Duodenal mucosa (tissue), 2 donors: ENCODE measurements at regions not wholly inside any gene's neighbourhood (a gene's known extent, or its start where the extent isn't known, plus 50 kb on each side); places are given as distances from the start of the nearest gene placed in this dataset.

Experiments used
- H3K27ac ChIP-seq: one replicate; pipeline ENCODE4 v1.7.0; 2013; ENCODE audit warnings: low read depth, low read length
- H3K27me3 ChIP-seq, 2 donors: one replicate each; pipeline ENCODE4 v1.7.0; 2013; ENCODE audit warnings: low read length in 2 of 2, control low read depth in 1 of 2; ENCODE audit not compliant: insufficient read depth in 2 of 2, control insufficient read depth in 1 of 2
- H3K36me3 ChIP-seq, 2 donors: one replicate each; pipeline ENCODE4 v1.7.0; 2013; ENCODE audit warnings: low read length in 2 of 2, control low read depth in 1 of 2; ENCODE audit not compliant: insufficient read depth in 2 of 2, control insufficient read depth in 1 of 2
- H3K4me1 ChIP-seq, 2 donors: one replicate each; pipeline ENCODE4 v1.7.0; 2013; ENCODE audit warnings: low read length in 2 of 2, control low read depth in 1 of 2; ENCODE audit not compliant: insufficient read depth in 2 of 2, control insufficient read depth in 1 of 2
- H3K4me3 ChIP-seq, 2 donors: one replicate each; pipeline ENCODE4 v1.7.0; 2013; ENCODE audit warnings: low read length in 2 of 2, low read depth in 1 of 2
- H3K9ac ChIP-seq, 2 donors: one replicate each; pipeline ENCODE4 v1.7.0; 2013; ENCODE audit warnings: low read length in 2 of 2, low read depth in 1 of 2
- H3K9me3 ChIP-seq, 2 donors: one replicate each; pipeline ENCODE4 v1.7.0; 2013; ENCODE audit warnings: low read length in 2 of 2, control low read depth in 1 of 2; ENCODE audit not compliant: control insufficient read depth in 1 of 2

GRCh38 chr13:73757481-73758233 lies 376.5 kb downstream of the KLF12 start:
- no peak overlapping the region for H3K27ac ChIP-seq
- H3K9me3 ChIP-seq, result no peaks in the 10 kb centered on the region
- no peak overlapping the region for H3K4me3 ChIP-seq
- no peak overlapping the region for H3K9ac ChIP-seq
- H3K27me3 ChIP-seq, result no peaks in the 10 kb centered on the region
- no peaks in the 10 kb centered on the region for H3K4me1 ChIP-seq
- no peaks in the 10 kb centered on the region for H3K36me3 ChIP-seq

- Histone ChIP-seq H3K9me3 (no peaks in the 10 kb centered on the region), H3K27me3 (no peaks in the 10 kb centered on the region), H3K27ac (no peak overlapping the region), H3K36me3 (no peaks in the 10 kb centered on the region), H3K4me3 (no peak overlapping the region), H3K4me1 (no peaks in the 10 kb centered on the region), H3K9ac (no peak overlapping the region)
These were observed 379.4 kb downstream of the KLF12 start for GRCh38 chr13:73754727-73755292.

- Histone ChIP-seq H3K9ac (no peak overlapping the region), H3K9me3 (no peaks in the 10 kb centered on the region), H3K36me3 (no peaks in the 10 kb centered on the region), H3K27me3 (no peaks in the 10 kb centered on the region), H3K27ac (no peak overlapping the region), H3K4me1 (no peaks in the 10 kb centered on the region), H3K4me3 (no peak overlapping the region)
These were observed 380.0 kb downstream of the KLF12 start for GRCh38 chr13:73754241-73754640.

GRCh38 chr13:73751290-73751689 lies 382.9 kb downstream of the KLF12 start:
- H3K9ac ChIP-seq, result no peak overlapping the region
- no peaks in the 10 kb centered on the region for H3K4me1 ChIP-seq
- H3K9me3 ChIP-seq, result peaks cover 0 to 2% of the 10 kb centered on the region in 2 donors
- no peak overlapping the region for H3K27ac ChIP-seq
- H3K27me3 ChIP-seq, result no peaks in the 10 kb centered on the region
- H3K4me3 ChIP-seq, result no peak overlapping the region
- H3K36me3 ChIP-seq, result no peaks in the 10 kb centered on the region

GRCh38 chr13:73748404-73748803 lies 385.8 kb downstream of the KLF12 start:
- Histone ChIP-seq H3K9ac (no peak overlapping the region), H3K36me3 (no peaks in the 10 kb centered on the region), H3K4me3 (no peak overlapping the region), H3K9me3 (peaks cover 0 to 2% of the 10 kb centered on the region in 2 donors), H3K27me3 (no peaks in the 10 kb centered on the region), H3K4me1 (no peaks in the 10 kb centered on the region), H3K27ac (no peak overlapping the region)

- H3K4me1 ChIP-seq, result no peaks in the 10 kb centered on the region
- H3K36me3 ChIP-seq, result no peaks in the 10 kb centered on the region
- peaks cover 0 to 2% of the 10 kb centered on the region in 2 donors for H3K9me3 ChIP-seq
- H3K27me3 ChIP-seq, result no peaks in the 10 kb centered on the region
- H3K9ac ChIP-seq, result no peak overlapping the region
- H3K27ac ChIP-seq, result no peak overlapping the region
- no peak overlapping the region for H3K4me3 ChIP-seq
These were observed 389.0 kb downstream of the KLF12 start for GRCh38 chr13:73745190-73745589.

- no peak overlapping the region for H3K27ac ChIP-seq
- no peaks in the 10 kb centered on the region for H3K4me1 ChIP-seq
- no peak overlapping the region for H3K9ac ChIP-seq
- H3K9me3 ChIP-seq, result no peaks in the 10 kb centered on the region
- no peaks in the 10 kb centered on the region for H3K36me3 ChIP-seq
- H3K27me3 ChIP-seq, result no peaks in the 10 kb centered on the region
- H3K4me3 ChIP-seq, result no peak overlapping the region
These were observed 391.2 kb downstream of the KLF12 start for GRCh38 chr13:73742982-73743381.

GRCh38 chr13:73741742-73742141 lies 392.5 kb downstream of the KLF12 start:
- H3K4me3 ChIP-seq, result no peak overlapping the region
- H3K9me3 ChIP-seq, result no peaks in the 10 kb centered on the region
- H3K27me3 ChIP-seq, result no peaks in the 10 kb centered on the region
- no peak overlapping the region for H3K27ac ChIP-seq
- H3K9ac ChIP-seq, result no peak overlapping the region
- no peaks in the 10 kb centered on the region for H3K36me3 ChIP-seq
- no peaks in the 10 kb centered on the region for H3K4me1 ChIP-seq

- H3K4me3 ChIP-seq, result no peak overlapping the region
- H3K27me3 ChIP-seq, result no peaks in the 10 kb centered on the region
- H3K36me3 ChIP-seq, result no peaks in the 10 kb centered on the region
- H3K9ac ChIP-seq, result no peak overlapping the region
- H3K9me3 ChIP-seq, result no peaks in the 10 kb centered on the region
- no peaks in the 10 kb centered on the region for H3K4me1 ChIP-seq
- H3K27ac ChIP-seq, result no peak overlapping the region
These were observed 393.1 kb downstream of the KLF12 start for GRCh38 chr13:73741111-73741510.

- Histone ChIP-seq H3K9ac (no peak overlapping the region), H3K27me3 (no peaks in the 10 kb centered on the region), H3K9me3 (no peaks in the 10 kb centered on the region), H3K4me1 (no peaks in the 10 kb centered on the region), H3K27ac (no peak overlapping the region), H3K36me3 (no peaks in the 10 kb centered on the region), H3K4me3 (no peak overlapping the region)
These were observed 393.5 kb downstream of the KLF12 start for GRCh38 chr13:73740666-73741065.
